ENCODE measurements at regions not wholly inside any gene's neighbourhood (a gene's known extent, or its start where the extent isn't known, plus 50 kb on each side); places are given as distances from the start of the nearest gene placed in this dataset.

DNA sequence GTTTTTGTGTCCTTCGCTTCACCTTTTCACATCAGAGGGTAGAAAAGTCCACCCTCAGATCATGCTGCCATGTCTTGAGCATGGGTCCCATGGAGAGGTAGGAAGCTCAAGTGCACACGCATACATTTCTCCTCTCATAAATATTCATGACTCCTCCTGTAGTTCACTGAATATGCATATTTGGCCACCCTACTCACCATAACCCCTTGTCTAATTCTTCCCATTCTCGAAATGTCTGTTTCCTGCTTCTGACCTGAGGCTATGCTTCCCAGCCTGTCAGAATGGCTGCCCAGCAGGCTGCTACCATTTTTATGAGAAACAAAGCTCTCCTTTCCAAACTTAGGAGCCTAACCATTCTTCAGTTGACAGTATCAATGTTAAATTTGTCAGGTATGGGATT is 86.5 kb downstream of the ADRA2C start:
- DNase-seq = no peak

- DNase-seq = no peak
Measured at GRCh38 chr4:3853388-3854035, 87.3 kb downstream of the ADRA2C start.

GRCh38 chr4:3854661-3855060 is 88.5 kb downstream of the ADRA2C start:
- no peak for DNase-seq

- no peak for DNase-seq
Measured at GRCh38 chr4:3855646-3856045, 89.5 kb downstream of the ADRA2C start.

DNA sequence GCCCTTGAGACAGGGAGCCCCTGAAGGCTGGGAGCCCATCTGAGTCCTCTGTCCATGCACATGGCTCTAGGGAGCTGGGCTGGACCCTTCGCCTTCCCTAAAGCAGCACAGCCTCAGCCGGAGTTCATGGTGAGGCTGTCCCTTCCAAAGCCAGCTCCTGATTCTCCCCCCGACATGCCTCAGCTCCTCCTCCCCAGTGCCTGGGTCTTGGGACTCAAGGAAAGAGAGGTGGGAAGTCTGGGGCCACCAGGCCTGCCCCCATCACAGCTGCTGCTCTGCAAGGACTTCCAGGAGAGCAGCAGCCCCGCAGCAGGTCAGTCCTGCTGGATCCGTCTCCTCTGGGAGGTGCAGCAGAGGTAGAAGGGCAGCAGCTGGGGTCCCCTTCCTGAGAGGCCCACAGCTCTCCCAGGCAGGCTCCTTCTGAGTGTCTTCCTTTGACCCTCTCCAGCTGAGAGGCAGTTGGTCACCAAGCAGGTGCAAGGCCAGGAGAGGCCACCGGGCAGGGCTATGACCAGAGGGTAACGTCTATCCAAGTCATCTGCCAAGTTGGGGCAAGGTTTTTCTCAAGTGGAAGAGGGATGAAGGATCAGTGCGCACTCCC is 90.5 kb downstream of the ADRA2C start:
- DNase-seq = no peak

GRCh38 chr4:3857269-3857926 is 91.2 kb downstream of the ADRA2C start:
- no peak for DNase-seq

DNA sequence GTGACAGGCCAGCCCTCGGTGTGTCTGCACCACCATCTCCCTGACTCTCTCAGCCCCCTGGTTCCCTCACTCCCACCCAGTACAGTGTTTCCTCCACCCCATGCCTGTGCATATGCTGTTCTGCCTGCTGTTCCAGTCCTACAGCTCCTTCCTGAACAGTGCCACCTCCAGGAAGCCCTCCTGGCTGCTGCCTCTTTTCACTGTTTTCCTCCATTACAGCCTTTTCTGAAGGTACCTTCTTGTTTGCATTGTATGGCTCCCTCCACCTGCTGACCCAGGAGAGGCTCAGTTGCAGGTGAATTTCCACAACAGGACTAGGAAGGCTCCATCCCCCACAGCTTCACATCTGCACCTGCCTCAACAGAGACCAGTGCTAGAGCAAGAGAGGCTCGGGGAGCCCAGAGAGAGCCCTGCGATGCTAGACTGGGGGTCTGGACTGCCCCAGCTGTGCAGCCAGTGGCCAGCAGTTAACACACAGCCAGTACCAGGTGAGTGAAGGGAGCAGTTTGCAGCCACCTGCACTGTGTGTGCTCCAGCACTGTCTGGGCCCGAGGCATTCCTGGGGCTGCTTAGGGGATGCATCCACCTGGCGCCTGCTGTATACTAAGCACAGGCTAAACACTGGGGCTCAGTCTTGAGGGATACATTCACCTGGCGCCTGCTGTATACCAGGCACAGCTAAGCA is 92.0 kb downstream of the ADRA2C start:
- no peak for DNase-seq

- no peak for DNase-seq
Measured at GRCh38 chr4:3858765-3859388, 92.7 kb downstream of the ADRA2C start.

DNA sequence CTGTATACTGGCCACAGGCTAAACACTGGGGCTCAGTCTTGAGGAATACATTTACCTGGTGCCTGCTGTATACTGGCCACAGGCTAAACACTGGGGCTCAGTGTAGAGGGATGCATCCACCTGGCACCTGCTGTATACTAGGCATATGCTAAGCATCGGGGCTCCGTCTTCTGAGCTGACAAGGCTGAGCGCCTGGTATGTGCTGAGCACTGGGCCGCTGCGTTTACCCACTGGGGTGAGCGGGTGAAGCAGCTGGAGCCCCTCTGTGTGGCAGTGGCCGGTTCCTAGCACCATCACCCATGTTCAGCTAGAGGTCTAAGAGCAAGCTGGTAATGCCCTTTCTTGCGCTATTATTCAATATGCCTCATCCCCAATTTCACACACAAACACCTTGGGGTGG is 93.4 kb downstream of the ADRA2C start:
- DNase-seq = no peak

DNA sequence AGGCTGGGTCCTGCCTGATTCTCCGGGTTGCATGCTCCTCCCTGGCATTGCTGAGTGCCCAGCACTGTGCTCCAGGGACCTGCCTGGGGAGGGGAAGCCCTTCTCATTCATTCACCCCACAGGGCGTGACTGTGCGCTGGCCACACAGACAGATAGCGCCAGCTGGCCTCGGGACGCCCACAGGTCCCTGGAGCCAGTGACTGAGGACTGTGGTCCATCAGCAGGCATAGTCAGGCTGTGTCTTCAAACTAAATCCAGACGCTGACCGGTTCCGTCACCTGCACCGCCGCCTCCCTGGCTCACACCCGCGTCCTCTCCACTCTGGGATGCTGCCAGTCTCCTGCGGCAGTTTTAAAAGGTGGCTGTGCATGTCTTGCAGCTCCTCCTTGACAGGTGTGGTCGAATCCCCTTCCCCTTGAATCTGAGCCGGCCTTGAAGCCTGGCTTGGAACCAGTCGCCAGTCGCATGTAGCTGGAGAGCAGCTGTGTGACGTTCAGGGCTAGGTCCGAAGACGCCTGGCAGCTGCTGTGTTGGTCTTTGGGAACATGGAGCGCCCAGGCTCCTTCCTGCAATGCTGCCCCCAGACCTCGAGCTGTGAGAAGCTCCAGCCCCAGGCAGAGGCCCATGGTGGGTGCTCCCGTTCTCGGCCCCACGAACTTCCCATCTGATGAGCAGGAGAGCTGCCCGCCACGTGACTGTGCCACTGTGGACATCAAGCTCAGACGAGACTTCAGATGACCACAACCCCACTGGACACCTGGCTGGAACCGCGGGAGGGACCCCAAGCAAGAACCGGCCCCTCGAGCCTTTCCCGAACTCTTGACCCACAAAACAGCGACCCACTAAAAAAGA is 94.1 kb downstream of the ADRA2C start:
- DNase-seq = no peak

DNA sequence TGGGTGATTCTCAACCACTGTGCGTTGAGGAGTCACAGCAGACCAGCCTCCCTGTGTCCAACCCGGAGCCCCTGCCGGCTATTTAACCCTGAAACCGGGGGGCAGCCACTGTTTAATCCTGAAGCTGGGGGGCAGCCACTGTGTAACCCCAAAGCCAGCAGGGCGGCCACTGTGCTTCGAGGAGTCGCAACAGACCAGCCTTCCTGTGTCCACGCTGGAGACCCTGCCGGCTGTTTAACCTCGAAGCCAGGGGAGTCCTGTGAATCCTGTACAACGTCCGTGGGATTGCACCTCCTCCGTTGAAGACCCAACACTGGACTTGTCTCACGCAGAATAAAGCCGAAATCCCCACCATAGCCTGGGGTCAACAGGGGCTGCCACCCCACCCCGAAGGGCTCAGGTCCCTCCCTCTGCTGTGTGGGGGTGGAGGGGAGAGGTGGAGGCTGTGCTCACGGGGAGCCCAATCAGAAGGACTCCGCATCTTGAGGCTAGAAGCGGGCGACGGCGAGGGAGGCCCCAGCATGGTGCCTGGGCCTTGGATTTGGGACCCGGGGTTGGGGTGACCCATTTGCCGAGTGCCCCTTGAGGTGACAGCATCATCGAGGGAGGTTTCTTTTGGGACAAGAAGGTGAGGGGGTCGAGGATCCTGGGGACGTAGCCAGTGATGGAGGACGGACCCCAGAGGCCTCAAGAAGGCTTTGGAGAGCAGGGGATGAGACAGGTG is 94.9 kb downstream of the ADRA2C start:
- no peak for DNase-seq

GRCh38 chr4:3861720-3862639 is 95.8 kb downstream of the ADRA2C start:
- DNase-seq = no peak

DNA sequence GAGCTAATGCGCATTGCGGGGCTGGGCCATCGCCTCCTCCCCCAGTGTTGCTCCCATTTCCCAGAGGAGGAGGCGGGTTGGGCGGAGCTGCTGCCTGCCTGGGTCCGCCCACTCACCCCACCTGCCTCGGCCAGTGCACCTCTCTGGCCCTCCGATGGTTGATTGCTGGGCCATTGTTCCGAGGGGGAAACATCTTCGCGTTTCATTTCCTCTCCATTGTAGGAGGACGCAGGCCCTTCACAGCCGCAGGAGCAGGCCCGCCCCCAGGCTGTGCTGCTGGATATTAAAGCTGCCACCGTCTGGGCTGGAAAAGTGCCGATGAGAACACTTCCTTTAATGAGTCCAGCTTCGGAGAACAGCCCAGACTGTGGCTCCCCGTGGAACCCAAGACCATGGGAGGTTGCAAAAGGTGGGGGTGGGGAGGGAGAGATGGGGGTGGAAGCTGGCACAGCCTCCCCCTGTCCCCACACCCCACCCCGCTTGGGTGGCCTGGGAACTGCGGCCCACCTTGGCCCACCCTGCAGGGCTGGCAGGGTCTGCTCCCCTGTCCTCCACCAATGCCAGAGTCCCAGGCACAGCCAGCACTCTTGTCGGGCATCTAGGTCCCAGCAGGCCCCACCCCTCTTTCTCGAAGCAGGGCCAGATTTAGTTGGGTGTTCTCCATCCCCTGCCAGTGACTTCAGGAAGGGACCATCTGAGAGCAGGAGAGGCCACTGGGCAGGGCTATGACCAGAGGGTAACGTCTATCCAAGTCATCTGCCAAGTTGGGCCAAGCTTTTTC is 96.6 kb downstream of the ADRA2C start:
- DNase-seq = no peak

- DNase-seq = no peak
Measured at GRCh38 chr4:3863841-3864741, 97.9 kb downstream of the ADRA2C start.

GRCh38 chr4:3864742-3865721 is 98.8 kb downstream of the ADRA2C start:
- DNase-seq = no peak

DNA sequence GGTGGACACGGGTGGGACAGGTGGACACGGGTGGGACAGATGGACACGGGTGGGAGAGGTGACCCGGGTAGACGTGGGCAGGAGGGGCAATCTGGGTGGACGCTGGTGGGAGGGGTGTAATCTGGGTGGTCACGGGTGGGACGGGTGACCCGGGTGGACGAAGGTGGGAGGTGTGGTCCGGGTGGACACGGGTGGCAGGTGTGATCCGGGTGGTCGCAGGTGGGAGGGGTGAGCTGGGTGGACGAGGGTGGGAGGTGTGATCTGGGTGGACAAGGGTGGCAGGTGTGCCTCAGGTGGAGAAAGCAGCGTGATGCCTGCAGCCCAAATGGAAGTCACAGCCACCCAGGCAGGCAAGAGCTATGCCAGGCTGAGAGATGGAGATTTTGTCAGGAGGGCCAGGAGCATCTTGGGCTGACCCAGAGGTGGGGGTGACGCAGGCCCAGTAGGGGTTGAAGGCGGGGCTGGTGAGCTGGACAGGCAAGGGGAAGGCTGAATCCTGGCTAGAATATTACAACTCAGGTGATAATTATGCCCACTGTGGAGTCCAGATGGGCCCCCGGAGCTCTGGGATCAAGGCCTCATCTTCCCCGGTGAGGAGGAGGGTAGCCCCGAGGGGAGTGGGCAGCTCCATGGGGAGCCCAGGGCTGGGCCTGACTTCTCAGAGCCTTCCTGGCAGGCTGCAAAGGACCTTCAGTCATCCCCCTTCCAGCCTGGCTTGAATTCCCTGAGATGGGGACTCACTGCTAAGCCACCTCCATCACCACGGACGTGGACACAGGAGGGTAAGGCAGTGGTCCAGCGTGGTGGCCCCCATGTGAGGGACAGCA is 100.0 kb downstream of the ADRA2C start:
- DNase-seq = no peak

- DNase-seq = no peak
Measured at GRCh38 chr4:3866813-3867129, 100.6 kb downstream of the ADRA2C start.

Measured in activated gamma-delta T cell (primary cell).